ENCODE measurements at regions not wholly inside any gene's neighbourhood (a gene's known extent, or its start where the extent isn't known, plus 50 kb on each side); places are given as distances from the start of the nearest gene placed in this dataset.

- Histone ChIP-seq H3K4me2 (ENCODE audit: low read depth, low read length) (no peak overlapping the region), H2AK5ac (ENCODE audit: low read depth, low read length) (no peak overlapping the region), H3K14ac (replicated peaks; ENCODE audit: low read depth, low read length) (no peak overlapping the region), H3K9me1 (ENCODE audit: insufficient read depth, low read length) (no peaks in the 10 kb centered on the region), H4K20me1 (ENCODE audit: insufficient read depth, low read length) (no peaks in the 10 kb centered on the region), H2BK5ac (ENCODE audit: low read depth, low read length, poor library complexity, severe bottlenecking) (no peak overlapping the region), H3K4me1 (ENCODE audit: control insufficient read depth, insufficient read depth, low read length) (no peaks in the 10 kb centered on the region), H2BK15ac (ENCODE audit: low read depth, low read length) (no peak overlapping the region), H2BK20ac (ENCODE audit: low read depth, low read length) (no peak overlapping the region), H3K27ac (ENCODE audit: insufficient read depth, low read length) (no peak overlapping the region), H2AK9ac (replicated peaks; ENCODE audit: low read depth, low read length, poor library complexity) (no peak overlapping the region), H4K91ac (ENCODE audit: insufficient read depth, low read depth, low read length) (no peak overlapping the region), H4K8ac (ENCODE audit: low read depth in 2 of 2, low read length in 2 of 2) (no peak overlapping the region), H3K9ac (ENCODE audit: low read depth, low read length) (no peak overlapping the region), H4K5ac (ENCODE audit: low read depth, low read length) (no peak overlapping the region), H3K4ac (ENCODE audit: low read depth, low read length) (no peak overlapping the region), H3K27me3 (ENCODE audit: control insufficient read depth, insufficient read depth, low read length) (no peaks in the 10 kb centered on the region; the same call in none of the 2 replicates), H3K56ac (ENCODE audit: extremely low read depth, insufficient read depth, low read length) (no peak overlapping the region), H3K36me3 (ENCODE audit: control insufficient read depth, insufficient read depth, low read length) (no peaks in the 10 kb centered on the region), H2BK120ac (ENCODE audit: low read depth, low read length) (no peak overlapping the region), H3K18ac (ENCODE audit: low read depth, low read length) (no peak overlapping the region), H2AFZ (replicated peaks; ENCODE audit: low read length, poor library complexity) (no peak overlapping the region), H3K79me1 (ENCODE audit: low read depth in 1 of 2, low read length in 2 of 2) (no peaks in the 10 kb centered on the region), H3K23ac (ENCODE audit: low read depth, low read length) (no peak overlapping the region), H3K4me3 (ENCODE audit: insufficient read depth, low read depth, low read length) (no peak overlapping the region), H3K9me3 (ENCODE audit: control insufficient read depth, insufficient read depth, low read length) (no peaks in the 10 kb centered on the region)
- no peak for TF ChIP-seq SMC3 (IDR thresholded peaks at IDR 0.05; ENCODE audit: low read depth, low read length)
- TF ChIP-seq BHLHE40 (IDR thresholded peaks at IDR 0.05; ENCODE audit: low read depth, low read length) = no peak
- no peak for TF ChIP-seq RAD21 (IDR thresholded peaks at IDR 0.05; ENCODE audit: low read length)
- no peak for TF ChIP-seq POLR2A (IDR thresholded peaks at IDR 0.05; ENCODE audit: low read depth, low read length)
- TF ChIP-seq, protein P1, sequence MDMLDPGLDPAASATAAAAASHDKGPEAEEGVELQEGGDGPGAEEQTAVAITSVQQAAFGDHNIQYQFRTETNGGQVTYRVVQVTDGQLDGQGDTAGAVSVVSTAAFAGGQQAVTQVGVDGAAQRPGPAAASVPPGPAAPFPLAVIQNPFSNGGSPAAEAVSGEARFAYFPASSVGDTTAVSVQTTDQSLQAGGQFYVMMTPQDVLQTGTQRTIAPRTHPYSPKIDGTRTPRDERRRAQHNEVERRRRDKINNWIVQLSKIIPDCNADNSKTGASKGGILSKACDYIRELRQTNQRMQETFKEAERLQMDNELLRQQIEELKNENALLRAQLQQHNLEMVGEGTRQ (IDR thresholded peaks at IDR 0.05; ENCODE audit: low read depth, low read length) = no peak
- TF ChIP-seq, protein P2, sequence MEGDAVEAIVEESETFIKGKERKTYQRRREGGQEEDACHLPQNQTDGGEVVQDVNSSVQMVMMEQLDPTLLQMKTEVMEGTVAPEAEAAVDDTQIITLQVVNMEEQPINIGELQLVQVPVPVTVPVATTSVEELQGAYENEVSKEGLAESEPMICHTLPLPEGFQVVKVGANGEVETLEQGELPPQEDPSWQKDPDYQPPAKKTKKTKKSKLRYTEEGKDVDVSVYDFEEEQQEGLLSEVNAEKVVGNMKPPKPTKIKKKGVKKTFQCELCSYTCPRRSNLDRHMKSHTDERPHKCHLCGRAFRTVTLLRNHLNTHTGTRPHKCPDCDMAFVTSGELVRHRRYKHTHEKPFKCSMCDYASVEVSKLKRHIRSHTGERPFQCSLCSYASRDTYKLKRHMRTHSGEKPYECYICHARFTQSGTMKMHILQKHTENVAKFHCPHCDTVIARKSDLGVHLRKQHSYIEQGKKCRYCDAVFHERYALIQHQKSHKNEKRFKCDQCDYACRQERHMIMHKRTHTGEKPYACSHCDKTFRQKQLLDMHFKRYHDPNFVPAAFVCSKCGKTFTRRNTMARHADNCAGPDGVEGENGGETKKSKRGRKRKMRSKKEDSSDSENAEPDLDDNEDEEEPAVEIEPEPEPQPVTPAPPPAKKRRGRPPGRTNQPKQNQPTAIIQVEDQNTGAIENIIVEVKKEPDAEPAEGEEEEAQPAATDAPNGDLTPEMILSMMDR (conservative IDR thresholded peaks at IDR 0.05; ENCODE audit: low read depth, low read length) = no peak
- TF ChIP-seq MXI1 (IDR thresholded peaks at IDR 0.05; ENCODE audit: borderline replicate concordance, low read depth, low read length) = no peak
- TF ChIP-seq FOS (IDR thresholded peaks at IDR 0.05; ENCODE audit: low read depth, low read length) = no peak
- no peak for TF ChIP-seq MAFK (IDR thresholded peaks at IDR 0.05; ENCODE audit: low read depth, low read length)
- no peak for TF ChIP-seq NFE2L2 (IDR thresholded peaks at IDR 0.05; ENCODE audit: low read depth, low read length)
- TF ChIP-seq, protein P3, sequence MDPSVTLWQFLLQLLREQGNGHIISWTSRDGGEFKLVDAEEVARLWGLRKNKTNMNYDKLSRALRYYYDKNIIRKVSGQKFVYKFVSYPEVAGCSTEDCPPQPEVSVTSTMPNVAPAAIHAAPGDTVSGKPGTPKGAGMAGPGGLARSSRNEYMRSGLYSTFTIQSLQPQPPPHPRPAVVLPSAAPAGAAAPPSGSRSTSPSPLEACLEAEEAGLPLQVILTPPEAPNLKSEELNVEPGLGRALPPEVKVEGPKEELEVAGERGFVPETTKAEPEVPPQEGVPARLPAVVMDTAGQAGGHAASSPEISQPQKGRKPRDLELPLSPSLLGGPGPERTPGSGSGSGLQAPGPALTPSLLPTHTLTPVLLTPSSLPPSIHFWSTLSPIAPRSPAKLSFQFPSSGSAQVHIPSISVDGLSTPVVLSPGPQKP (IDR thresholded peaks at IDR 0.05; ENCODE audit: borderline replicate concordance, low read depth, low read length) = no peak
- TF ChIP-seq RCOR1 (IDR thresholded peaks at IDR 0.05; ENCODE audit: insufficient replicate concordance, low read length) = no peak
- TF ChIP-seq MAZ (IDR thresholded peaks at IDR 0.05; ENCODE audit: borderline replicate concordance, low read depth, low read length) = no peak
- TF ChIP-seq CEBPB (IDR thresholded peaks at IDR 0.05; ENCODE audit: low read depth, low read length) = no peak
- TF ChIP-seq CHD1 (IDR thresholded peaks at IDR 0.05; ENCODE audit: low read depth, low read length) = no peak
- no peak for TF ChIP-seq RFX5 (IDR thresholded peaks at IDR 0.05; ENCODE audit: low read depth, low read length)
- ATAC-seq (ENCODE audit: low read depth) (no peak), DNase-seq (no peak)
- in situ Hi-C loops (cut with MboI; ENCODE audit: low sequenced_read_pairs) = no loop called here
- ChIA-PET POLR2A (ENCODE audit: unreplicated experiment) (no interaction called here), CTCF (no interaction called here)
- WGBS, 2 experiments (ENCODE audit: extremely low coverage in 2 of 2, insufficient read length in 1 of 2) = no CpG with 5 or more reads among the region's 1 CpG
- BruUV-seq (replicated peaks) = no TSS peak
- dilution Hi-C loops (cut with HindIII; ENCODE audit: low sequenced_read_pairs, unreplicated experiment) = no loop called here
- intact Hi-C loops (cut with micrococcal nuclease) = no loop called here
Measured at GRCh38 chr7:82494420-82494819, 50.8 kb upstream of the CACNA2D1 start.
